H1 (cell line): ENCODE measurements at regions not wholly inside any gene's neighbourhood (a gene's known extent, or its start where the extent isn't known, plus 50 kb on each side); places are given as distances from the start of the nearest gene placed in this dataset.

Experiments used
- CTCF ChIP-seq, 3 experiments: IDR thresholded peaks; 1 replicate in 2 of 3; 2 replicates in 1 of 3; pipeline versions ENCODE4 v1.5.1 to v1.6.1; 2011; ENCODE audit warnings: low read length in 3 of 3, mild to moderate bottlenecking in 3 of 3, inconsistent platforms in 2 of 3, low read depth in 1 of 3, moderate library complexity in 1 of 3; ENCODE audit not compliant: insufficient read depth in 1 of 3; ENCODE audit errors: control extremely low read depth in 1 of 3
- SP4 ChIP-seq: IDR thresholded peaks from 2 replicates; pipeline ENCODE4 v1.6.1; 2012; ENCODE audit warnings: low read length, inconsistent platforms

GRCh38 chr12:42963988-42964387 lies 374.4 kb upstream of the PRICKLE1 start:
- TF ChIP-seq CTCF (IDR thresholded peaks at IDR 0.05; ENCODE audit: control extremely low read depth in 1 of 3, insufficient read depth in 1 of 3, low read depth in 1 of 3, low read length in 3 of 3), result no peak
- TF ChIP-seq SP4, result no peak
